G401 (cell line): ENCODE measurements at regions not wholly inside any gene's neighbourhood (a gene's known extent, or its start where the extent isn't known, plus 50 kb on each side); places are given as distances from the start of the nearest gene placed in this dataset.
"Not testable (repeated sequence)": the region's sequence is repeated elsewhere in the genome, so short reads cannot be mapped to it uniquely, and the experiment has no call there.

Experiments used
- DNase-seq: peaks from one replicate; pipeline ENCODE4 v3.0.0-alpha.2; 2015; ENCODE audit warnings: low spot score
- in situ Hi-C: cut with HindIII; loops from 2 replicates; pipeline ENCODE4 v1.10.0; 2016; ENCODE audit warnings: low sequenced_read_pairs, mixed read lengths

DNA sequence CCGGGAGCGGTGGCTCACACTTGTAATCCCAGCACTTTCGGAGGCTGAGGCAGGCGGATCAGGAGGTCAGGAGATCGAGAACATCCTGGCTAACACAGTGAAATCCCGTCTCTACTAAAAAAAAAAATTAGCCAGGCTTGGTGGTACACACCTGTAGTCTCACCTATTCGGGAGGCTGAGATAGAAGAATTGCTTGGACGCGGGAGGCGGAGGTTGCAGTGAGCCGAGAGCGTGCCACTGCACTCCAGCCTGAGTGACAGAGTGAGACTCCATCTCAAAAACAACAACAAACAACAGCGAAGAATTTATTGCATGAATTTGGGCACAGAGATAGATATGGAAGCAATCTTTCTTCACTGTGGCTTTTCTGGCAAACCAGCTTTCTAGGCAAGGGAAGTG, 432.9 kb downstream of the STK39 start:
- in situ Hi-C loops, DNase-seq: not testable (repeated sequence)

GRCh38 chr2:167809799-167810198, 437.6 kb downstream of the STK39 start:
- in situ Hi-C loops, DNase-seq: not testable (repeated sequence)

DNA sequence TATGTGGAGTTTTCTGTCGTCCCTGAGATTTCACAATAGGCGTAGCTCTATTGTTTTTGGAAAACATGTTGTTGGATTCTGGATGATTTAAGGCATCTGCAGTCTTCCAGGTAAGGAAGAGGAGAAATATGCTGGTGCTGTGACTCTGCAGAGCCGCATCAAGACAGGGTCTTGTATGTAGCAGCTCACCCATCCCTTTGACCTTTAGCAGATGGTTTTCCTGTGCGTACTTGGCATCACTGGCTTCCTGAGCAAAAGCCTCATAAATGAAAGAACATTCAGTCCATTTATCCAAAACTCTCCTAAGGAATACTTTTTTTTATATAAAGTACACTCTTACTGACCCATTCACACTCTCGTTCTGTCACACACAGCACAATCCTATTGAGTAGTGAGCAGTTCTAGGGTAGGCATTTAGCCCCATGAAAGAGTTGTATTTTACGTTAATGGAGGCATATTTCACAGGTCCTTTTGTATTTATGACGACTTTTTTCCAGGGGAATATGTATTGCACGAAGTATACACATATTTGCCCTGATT, 443.9 kb downstream of the STK39 start:
- in situ Hi-C loops, result no loop called here
- peak; percentile 56 for DNase-seq

DNA sequence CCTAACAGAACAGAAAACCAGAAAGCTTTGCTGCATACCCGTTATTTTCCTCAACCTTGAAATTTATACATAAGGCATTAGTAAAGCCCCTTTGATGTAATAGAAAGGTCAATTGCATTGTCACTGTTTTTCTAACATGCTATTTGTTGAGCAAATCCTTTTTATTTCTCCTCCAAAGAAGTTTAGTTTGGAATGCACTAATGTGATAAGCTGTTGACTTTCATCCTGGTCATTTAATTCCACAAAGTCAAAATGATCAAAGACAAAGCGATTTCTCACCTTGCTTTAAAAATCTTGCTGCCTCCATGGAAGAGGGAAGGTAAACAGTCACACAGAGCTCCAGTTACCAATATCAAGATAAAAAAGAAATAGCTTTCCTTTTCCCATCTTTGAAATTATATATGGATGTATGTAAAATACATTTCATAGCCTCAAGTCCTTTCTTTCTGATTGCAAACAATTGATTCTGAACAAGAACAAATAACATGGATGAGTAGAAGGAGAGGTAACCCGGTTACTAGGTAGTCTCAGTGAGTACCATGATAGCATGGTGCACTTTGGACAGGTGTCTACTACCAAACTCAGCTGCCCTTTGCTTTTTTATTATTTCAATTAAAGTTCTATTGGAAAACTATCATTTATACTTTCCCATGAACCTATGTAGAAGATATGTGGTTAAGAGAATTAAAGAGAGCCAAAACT, 452.7 kb downstream of the STK39 start:
- in situ Hi-C loops, result no loop called here
- DNase-seq, result no peak

GRCh38 chr2:167793725-167794124, 453.7 kb downstream of the STK39 start:
- in situ Hi-C loops, result no loop called here

DNA sequence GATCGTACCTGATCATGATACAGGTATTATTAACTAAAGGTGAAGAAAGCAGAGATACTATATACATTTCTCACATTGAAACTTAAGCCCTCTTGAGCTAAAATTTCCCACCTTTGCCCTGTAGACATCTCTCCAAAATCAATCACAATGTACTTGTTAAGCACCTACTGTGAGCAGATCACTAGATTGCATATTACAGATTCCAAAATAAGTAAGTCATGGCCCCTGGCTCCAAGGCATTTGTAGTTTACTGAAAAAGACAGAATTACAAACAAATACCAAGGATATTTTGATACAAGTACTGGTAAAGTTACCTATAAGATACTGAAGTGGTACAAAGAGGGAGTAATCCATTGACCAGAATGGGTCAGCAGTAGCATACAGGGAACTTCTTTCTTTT, 455.3 kb downstream of the STK39 start:
- no peak for DNase-seq
- in situ Hi-C loops, result no loop called here

More at GRCh38 chr2:167793725-167794124, 453.7 kb downstream of the STK39 start:
- no peak for DNase-seq

- in situ Hi-C loops, result no loop called here
- DNase-seq, result no peak
Measured at GRCh38 chr2:167790781-167791450, 456.5 kb downstream of the STK39 start.

GRCh38 chr2:167790189-167790588, 457.2 kb downstream of the STK39 start:
- in situ Hi-C loops, result no loop called here
- no peak for DNase-seq

DNA sequence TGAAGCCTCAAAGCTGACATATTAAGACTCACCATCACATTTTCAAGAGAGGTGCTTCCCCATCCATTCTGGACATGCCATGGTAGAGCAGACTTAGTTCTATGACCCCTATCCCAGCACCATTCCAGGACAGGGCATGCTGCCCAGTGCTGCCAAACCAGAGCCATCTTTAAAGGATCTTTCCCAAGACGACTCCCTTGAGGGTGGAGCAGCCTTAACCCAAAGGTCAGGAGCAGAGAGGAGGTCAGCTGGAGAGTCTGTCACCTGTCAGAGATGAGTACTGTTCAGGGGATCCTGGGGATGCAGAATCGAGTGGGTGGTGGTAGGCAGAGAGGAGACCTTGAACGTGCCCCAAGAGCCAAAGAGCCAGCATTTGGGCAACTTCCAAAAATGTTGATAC, 459.8 kb downstream of the STK39 start:
- in situ Hi-C loops, result no loop called here

DNA sequence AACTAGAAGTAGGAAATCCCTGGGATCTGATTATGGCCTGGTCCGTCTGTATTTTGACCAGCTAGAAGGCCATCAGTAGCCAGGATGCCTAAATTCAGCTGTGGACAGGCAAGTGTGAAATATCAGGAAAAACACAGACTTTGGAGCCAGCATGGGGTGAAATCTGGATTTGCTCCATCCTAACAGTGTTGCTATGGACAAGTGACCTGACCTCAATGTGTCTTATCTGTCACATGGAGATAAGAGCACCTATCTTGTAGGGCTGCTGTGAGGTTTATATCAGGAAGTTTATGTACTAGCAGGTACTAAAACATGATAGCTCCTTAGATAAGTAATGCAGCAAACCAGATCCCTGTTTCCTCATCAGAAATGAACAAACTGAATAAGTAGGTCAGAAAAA, 460.4 kb downstream of the STK39 start:
- in situ Hi-C loops, result no loop called here
- DNase-seq, result no peak

More for the DNA sequence above, 459.8 kb downstream of the STK39 start:
- no peak for DNase-seq

GRCh38 chr2:167785606-167786216, 461.7 kb downstream of the STK39 start:
- no peak for DNase-seq
- in situ Hi-C loops, result no loop called here

GRCh38 chr2:167784084-167784425, 463.3 kb downstream of the STK39 start:
- DNase-seq, result no peak
- in situ Hi-C loops, result no loop called here

DNA sequence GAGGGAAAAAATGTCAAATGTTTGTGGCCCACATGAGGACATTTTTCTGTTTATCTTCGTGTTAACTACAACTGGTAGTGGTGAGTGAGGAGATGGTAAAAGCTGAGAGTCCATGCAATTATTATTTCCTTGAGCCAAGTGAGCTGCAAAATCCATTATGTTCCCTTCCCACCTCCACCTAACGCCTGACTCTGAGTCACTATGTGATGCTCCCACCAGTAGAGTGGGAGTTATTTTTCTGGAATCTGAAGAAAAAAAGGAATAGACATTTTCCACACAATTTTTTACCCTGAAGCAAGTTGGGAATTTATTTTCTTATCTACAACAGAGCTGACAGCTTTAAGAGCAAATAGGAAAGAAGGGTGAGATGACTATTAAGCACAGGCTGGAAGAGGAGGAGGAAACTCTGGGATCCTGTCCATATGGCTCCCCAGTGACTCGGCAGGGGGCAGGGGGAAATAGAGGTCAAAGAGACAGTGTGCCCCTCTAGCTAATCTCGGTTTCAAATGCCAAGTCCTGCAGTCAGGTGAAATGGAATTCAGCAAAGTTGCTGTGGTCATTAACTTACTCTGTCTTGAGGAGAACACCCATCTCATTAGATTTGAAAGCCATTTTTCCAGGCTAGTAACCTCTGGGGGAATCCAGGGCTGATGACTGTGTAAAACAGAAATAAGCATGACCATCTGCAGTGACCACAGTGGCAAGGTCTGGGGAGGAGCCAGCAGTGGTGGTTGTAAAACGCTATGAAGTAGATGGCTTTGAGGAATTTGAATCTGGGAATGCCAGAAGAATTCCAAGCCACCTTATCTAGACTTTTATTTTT, 463.9 kb downstream of the STK39 start:
- DNase-seq, result peak; percentile 48
- in situ Hi-C loops, result no loop called here

- in situ Hi-C loops, DNase-seq: not testable (repeated sequence)
Measured at GRCh38 chr2:167781629-167782028, 465.8 kb downstream of the STK39 start.

DNA sequence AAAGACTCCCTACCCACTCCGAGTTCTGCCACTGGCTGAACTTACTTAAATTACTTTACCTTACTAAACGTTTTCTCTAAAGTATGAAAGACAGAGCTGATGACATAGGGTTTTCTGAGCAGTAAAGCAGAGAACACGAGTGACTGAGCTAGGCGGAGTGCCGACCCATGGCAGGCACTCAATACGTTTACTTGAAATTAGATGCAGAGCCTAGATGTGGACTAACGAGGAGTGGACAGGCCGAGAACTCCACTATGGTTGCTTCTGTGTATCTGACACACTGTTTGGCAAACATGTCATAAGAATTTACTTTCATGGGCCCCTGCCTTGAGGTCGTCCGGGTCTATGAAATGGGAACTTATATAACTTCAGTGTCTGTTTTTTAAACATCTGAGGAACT, 471.0 kb downstream of the STK39 start:
- in situ Hi-C loops, result no loop called here
- DNase-seq, result no peak

GRCh38 chr2:167771628-167772027, 475.8 kb downstream of the STK39 start:
- in situ Hi-C loops, result no loop called here

DNA sequence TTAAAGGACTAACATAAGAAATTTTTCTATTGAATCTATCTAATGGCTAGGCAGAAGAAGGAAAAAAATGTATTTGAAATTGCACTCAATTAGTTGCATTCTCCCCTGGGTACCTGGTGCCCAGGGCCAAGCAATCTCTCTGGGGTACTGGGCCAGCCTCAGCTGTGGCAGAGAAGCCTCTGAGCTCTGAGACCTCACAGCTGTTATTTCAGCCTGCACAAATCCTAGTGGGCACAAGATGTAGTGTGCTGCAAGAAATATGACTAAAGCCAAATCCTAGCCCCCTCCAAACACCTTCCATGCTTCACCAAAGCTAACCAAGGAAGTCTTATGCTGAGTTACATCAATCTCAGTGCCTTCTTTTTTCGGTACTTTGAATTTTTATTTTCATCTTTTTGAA, 478.4 kb downstream of the STK39 start:
- DNase-seq, result no peak
- in situ Hi-C loops, result no loop called here

More at GRCh38 chr2:167771628-167772027, 475.8 kb downstream of the STK39 start:
- no peak for DNase-seq

GRCh38 chr2:167767830-167768229, 479.6 kb downstream of the STK39 start:
- DNase-seq, result no peak
- in situ Hi-C loops, result no loop called here

- in situ Hi-C loops, result no loop called here
- no peak for DNase-seq
Measured at GRCh38 chr2:167764772-167765341, 482.5 kb downstream of the STK39 start.
